GM19324 (cell line): ENCODE measurements at regions not wholly inside any gene's neighbourhood (a gene's known extent, or its start where the extent isn't known, plus 50 kb on each side); places are given as distances from the start of the nearest gene placed in this dataset.
"Not testable (repeated sequence)": the region's sequence is repeated elsewhere in the genome, so short reads cannot be mapped to it uniquely, and the experiment has no call there.

Source experiments
- ATAC-seq: cut with Tn5 transposase; IDR thresholded peaks from one replicate; pipeline ENCODE4 v1.9.1; 2021; ENCODE audit warnings: mild to moderate bottlenecking, moderate library complexity; ENCODE audit not compliant: unreplicated experiment, low FRiP score

DNA sequence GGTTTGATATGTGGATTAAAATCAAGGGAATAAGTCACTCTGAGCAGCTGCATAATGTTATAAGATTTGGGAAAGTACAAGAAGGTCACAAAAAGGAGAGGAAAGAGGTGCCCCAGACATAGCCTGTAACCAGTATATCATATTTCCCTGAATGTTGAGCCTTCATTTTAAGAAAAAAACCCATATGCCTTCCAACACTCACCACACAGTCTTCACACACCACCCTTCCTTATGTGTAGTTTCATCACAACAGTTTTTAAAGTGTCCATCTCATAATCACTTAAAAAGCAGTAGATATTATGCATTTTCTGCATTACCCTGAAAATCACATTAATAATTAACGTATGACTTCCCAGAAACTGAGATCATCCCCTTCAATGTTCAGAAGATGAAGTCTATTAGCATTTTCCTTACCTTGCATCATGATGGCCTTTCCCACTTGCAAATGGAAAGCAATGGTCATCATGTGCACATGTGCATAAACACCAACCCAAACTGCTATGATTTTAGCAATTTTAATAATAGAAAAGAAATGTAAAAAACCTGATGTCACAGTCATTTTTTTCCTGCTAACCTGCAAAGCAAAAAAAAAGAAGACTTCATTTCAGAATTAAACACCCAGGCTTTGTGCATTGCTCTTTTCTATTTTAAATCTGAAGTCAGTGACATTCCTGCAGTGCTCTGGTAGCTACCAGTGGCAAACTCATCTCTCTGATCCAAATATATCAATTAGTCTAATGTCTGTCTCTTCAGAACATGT, 465.0 kb downstream of the SUCLG1 start:
- no peak for ATAC-seq

DNA sequence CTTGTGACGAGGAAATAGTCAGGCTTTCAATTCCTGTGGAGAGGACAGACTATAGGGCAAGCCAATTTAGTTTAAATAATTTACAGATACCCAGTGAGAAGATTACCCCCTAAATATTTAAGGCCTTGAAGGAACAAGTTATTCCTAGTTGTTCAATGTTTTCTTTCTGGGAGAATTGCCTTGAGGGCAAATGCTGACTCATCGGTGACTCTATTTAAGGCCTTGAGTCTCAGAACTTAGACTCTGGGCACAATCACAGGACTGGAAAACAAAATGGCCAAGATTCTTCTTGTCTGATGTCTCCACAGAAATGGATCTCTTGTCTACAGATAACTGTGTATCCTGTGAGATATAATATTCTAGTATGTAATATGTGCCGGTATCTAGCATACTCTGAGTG, 467.1 kb downstream of the SUCLG1 start:
- no peak for ATAC-seq

DNA sequence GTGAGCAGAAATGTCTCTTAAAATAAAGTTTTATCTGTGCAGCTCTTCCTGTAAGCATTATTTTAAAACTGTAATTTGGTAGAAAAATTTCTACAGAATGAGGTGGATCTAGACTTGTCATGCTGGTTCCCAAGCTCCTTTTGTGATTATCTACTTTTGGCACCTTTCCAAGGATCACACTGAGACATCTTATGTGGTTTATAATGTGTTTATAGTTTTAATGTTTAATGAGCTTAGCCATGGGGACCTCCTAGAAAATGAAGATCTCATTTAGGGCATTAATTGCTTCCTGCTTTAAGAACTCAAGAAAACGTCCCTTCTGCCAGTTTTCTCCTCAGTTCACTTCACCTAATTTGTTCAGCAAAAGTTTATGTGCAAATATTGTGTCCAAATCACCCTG, 468.4 kb downstream of the SUCLG1 start:
- ATAC-seq, result no peak

DNA sequence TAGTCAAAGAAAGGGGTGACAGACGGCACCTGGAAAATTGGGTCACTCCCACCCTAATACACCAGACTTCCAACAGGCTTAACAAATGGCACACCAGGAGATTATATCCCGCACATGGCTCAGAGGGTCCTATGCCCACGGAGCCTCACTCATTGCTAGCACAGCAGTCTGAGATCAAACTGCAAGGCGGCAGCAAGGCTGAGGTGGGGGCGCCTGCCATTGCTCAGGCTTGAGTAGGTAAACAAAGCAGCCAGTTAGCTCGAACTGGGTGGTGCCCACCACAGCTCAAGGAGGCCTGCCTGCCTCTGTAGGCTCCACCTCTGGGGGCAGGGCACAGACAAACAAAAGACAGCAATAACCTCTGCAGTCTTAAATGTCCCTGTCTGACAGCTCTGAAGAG, 482.5 kb downstream of the SUCLG1 start:
- ATAC-seq, result not testable (repeated sequence)

DNA sequence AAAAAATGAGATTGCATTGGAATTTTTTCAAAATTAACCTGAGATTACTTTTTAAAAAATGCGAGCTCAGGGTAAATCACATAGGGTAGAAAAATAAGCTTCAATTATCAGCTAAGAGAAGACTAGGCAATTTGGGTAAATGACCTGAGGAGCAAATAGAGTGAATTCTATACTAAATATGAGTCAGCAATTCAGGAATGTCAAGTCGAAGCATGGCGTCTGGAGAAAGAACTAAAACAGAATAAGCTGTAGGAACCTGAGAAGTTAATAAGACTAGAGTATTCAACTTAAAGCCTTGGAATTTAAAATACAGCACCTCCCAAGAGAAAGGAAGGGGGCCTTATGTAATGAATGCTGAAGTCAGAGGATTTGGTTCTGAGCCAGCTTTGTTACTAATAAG, 487.0 kb downstream of the SUCLG1 start:
- ATAC-seq, result no peak

DNA sequence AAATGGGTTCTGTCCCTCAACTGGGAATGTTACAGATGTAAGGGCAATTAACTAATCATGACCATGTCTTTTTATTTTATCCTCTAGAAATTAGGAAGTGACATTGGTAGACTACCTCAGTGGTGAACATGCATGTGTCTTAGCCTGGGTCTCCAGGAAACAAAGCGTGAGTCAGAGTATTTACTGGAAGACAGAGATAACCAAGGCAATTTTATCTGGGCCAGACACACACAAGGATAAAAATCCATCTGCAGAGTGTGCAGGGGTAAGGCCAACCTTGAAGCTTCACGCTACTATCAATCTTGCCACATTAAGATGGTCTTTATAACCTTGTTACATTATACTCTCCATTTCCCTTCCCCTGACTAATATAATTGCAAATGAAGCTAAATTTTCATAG, 487.5 kb downstream of the SUCLG1 start:
- ATAC-seq, result no peak

DNA sequence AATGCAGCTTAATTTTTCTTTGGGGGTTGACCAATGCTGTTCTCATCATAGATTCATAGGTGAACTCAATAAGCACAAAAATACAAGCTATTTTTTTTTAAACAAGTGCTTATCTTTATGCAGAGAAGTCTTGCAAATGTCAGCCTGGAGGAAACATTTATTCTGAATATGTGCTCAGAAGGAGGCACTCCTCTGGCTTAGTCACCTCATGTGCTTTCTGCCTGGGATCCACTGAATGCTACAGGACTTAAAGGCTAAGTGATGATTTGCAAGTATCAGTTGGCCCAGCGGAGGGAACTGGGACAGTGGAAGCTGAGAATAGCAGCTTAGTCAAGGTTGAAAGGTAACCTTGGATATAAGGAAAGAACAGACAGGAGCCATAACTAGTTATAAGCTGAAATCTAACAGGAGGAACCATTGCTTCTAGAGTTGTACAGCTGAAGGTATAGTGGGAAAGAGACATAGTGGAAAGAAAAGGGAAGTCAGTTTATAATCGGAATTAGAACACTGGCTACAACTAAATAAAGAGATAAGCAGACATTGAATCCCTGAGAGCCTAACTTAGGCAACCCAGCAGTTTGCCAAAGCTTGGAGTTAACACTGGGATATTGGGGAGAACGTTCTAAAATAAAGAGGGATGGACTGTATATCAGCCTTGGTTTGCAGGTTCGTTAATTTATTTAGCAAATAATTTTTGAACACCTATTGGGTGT, 488.7 kb downstream of the SUCLG1 start:
- ATAC-seq, result no peak

DNA sequence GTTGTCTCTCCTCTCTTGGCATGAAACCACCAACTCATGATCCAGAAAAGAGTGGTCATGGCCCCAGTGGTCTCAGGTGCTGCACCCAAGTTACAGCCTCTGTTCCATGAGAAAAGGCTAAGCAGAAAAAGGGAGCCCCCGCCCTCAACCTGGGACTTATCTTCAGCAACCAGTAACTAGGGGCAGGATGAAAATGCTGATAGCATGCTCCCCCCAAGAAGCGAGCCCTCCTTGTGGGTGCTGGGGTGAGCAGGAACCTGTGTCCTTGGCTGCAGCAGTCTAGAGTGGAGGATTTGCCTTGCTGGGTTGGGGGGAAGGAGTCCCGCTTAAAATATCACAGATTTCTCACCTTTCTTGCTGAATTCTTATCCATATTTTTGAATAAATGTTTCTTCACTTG, 490.0 kb downstream of the SUCLG1 start:
- no peak for ATAC-seq

DNA sequence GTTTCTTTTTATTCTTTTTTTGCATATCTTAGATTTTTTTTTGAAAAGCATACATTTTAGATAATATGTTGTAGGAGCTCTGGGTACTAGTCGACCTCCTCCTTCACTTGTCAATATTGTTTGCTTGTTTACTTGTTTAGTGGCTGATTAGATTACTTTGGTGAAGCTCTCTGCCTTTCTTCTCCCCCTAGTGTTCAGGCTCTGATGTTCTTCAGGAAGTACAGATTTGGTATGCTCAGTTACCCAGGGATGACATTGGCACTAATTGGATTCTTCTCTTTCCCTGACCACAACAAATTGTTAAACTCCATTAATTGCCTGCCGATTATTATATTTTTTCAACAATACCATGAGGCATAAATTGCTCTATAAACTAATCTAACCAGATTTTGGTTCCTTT, 491.2 kb downstream of the SUCLG1 start:
- ATAC-seq, result no peak

DNA sequence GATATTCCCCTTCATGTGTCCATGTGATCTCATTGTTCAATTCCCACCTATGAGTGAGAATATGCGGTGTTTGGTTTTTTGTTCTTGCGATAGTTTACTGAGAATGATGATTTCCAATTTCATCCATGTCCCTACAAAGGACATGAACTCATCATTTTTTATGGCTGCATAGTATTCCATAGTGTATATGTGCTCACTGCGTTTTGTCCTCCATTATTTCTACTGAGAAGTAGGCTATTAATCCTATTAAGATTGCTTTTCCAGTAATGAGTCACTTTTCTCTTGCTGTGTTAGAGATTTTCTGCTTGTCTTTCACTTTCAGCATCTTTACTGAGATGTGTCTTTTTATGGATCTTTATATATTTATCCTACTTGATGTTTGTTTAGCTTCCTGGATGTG, 492.1 kb downstream of the SUCLG1 start:
- not testable (repeated sequence) for ATAC-seq

DNA sequence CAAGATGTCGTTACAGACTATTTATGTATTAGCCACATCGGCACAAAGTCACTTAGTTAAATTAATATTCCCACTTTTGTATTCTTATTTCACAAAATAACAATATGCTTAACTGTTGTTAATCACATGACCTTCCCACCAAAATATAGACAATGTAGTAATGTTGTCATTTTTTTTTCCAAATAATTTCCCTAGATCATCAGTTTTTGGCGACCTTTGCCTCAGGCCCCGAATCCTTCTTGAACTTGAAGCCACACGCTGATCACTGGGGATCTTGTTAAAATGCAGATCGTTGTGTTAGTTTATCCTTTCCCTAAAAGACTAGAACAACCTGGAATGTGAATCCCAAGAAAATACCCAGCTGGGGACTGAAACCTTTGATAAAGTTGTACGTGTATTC, 497.6 kb downstream of the SUCLG1 start:
- no peak for ATAC-seq

DNA sequence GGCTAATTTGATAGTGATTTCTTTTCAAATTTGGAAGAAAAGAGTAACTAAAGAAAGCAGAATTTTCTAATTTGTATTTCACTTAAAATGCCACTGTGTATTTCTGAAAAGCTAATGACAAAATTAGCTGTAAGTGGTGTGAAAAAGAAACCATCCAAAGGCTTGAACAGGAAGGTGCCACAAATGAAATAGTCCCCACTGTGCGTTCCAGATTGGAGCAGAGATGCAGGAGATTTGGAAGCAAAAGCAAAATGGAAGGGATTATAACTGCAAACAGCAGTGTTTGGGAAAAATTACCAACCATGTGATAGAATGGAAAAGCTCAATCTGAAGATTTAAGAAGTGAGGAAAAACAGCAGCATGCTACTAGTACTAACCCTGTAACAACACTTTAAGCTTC, 498.7 kb downstream of the SUCLG1 start:
- no peak for ATAC-seq

DNA sequence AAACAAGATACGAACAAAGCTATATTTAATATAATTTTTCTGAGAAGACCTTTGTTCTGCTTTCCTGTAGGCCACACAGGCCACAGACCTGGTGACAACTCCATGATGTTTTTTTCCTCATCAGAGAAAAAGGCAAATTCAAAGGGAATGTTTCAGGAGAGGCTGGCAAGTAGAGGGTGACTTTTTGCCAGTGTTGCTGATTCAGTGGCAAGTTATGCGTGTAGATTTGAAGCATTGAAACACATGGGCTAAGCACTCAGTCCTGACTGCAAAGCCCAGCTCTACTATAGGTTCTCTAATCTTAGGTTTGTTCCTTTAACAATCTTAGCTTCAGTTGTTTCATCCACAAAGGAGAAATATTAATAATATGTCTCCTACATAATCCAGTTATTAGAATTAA, 499.8 kb downstream of the SUCLG1 start:
- ATAC-seq, result no peak

DNA sequence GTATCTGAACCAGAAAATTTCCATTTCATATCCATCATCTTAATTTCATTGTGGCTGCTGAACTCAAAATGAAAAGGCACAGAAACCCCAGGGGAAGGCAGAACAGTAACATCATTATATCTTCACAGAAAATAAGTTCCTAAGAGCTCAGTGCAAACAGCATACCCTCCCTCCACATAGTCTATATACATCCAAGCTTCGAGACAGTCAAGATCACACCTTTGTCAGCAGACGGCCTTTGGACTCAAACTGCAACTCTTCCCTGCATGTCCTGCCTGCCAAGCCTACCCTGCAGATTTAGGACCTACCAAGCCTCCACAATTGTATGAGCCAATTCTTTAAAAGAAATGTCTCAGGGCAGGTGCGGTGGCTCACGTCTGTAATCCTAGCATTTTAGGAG, 502.1 kb downstream of the SUCLG1 start:
- no peak for ATAC-seq

DNA sequence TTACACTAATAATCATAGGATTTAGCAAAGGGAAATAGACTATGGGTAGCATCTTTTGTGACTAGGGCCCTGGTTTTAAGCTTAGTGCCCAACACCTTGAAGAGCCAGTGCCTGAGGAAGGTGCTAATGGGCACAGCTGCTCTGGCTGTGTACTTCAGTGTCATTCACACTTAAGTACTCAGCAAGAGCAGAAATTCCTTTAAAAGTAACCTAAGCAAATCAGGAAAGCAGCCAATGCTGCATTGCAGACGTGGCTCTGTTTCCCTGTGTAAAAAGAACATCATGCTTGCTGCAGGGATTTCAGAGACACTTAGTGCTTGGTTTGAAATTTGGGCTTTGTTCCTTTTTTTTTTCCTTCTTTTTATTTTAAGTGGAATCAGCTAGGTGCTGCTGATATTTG, 505.4 kb downstream of the SUCLG1 start:
- no peak for ATAC-seq

DNA sequence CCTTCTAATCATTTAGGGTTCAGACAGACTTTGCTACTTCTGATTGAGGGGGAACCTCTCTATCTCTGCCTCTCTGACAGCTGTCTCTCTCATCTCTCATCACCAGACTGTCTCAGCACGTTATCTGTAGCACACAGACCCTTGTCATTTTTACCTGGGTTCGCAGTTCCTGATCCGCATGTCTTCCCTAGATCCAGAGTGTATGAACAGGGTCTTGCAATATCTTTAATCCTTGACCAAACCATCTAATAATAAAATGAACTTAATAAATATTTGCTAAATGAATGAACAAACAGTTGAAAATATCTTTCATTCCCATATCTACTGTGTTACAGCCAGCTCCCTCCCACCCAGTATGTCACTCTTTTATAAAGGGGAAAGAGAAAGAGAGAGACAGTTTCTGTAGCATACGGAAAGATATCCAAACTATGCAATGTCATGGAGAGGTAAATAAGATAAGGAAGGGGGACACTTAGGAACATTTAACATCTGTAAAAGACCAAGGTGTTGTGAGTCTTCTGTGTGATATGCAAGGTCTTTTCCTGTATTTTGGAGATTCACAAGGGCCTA, 507.6 kb downstream of the SUCLG1 start:
- no peak for ATAC-seq

DNA sequence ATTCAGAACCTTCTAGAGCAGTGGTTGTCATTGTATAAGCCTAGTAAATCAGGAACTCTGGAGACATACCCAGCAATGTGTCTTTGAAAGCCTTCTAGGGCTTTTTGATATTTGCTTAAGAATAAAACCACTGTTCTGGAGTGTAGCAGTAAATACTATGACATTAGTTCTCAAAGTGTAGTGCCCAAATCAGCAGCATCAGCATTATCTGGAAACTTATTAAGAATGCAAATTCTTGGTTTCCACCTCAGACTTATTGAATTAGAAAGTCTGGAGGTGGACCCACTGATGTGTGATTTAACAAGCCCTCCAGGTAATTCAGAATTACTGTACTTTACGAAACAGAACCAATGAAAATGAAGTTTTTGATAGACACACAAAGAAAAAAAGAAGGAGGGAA, 509.7 kb downstream of the SUCLG1 start:
- no peak for ATAC-seq

DNA sequence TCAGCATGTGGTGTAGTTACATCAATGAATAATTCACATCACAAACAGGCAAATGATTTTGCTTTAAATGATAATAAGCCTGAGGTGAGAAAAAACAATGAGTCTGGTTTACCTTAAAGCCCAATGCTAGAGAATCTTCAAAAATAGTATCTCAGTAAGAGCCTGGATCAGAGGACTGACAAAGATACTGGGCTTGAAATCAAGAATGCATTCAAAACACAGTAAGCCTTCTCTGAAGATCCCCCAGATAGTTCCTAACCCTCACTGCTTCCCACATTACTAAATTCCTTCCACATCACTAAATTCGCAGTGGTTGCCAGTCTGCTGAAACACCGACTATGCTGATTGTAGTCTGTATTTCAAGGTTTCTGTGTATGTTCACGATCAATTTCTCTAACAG, 514.9 kb downstream of the SUCLG1 start:
- no peak for ATAC-seq

DNA sequence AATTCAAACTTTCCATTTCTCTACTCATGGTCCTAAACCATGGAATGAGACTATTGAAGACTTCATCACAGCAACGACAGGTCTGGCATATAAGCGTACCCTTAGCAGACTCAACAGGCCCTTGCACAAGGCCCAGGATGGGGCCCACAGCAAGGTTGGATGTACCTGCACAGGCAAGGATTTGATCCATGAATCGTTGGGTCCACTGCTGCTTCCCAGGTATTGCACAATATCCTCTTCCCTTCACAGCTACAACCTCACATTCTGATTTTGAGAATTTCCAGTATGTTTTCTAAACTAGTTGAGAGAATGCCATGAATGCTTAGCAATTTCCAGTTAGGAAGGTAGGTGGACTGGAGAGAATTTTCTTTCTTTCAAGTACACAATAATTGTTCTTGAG, 515.8 kb downstream of the SUCLG1 start:
- ATAC-seq, result no peak

DNA sequence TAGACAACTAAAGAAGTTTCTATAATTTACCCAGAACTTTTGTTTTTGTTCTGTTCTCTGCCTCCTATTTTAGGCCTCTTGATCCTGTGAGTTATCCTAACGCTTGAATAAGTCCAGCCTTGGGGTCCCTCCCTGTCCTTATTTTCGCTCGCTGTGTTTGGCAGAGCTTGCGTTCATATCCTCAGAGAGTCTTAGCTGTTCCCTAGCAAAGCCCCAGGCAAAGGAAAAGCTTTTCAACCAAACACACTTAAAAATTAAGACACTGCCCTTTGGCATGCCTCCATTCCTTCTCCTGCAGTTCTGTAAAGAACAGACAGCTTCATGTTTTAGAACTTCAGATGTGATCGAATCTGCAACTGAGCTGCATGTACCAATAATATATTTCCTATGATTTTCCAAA, 517.2 kb downstream of the SUCLG1 start:
- no peak for ATAC-seq

DNA sequence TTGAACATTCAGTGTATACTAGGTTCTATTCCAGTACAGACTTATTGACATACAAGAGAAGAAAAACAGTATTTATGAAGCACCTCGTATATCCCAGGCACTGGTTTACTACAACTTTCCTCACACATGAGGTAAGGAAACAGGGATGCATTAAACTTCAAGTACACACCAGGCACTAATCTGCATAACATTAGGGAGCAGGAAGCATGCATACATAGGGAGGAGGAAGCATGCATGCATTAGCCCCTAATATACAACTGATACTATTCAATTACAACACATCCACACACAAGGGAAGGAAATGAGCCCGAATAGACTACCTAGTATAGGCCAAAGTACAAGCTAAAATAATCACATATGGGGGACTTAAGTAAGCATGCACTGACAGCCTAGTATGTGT, 525.3 kb downstream of the SUCLG1 start:
- no peak for ATAC-seq

DNA sequence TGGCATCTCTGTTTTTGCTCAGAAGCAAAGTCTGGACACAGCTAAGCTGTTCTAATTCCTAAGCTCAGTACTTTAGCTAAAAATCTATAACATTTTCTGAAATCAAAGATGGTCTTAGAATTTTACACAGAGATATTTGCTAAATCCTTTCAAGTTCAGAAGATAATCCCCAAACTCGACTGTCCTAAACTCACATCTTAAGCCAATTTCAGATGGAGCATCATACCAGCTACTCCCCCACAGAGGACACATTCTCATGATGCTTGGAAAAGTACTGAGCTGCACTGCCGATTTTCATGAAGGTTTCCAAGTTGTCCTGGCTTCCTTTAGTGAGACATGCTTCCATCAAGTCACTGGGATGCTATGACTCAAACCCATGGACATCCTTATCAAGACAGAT, 535.5 kb downstream of the SUCLG1 start:
- ATAC-seq, result no peak
